PC-9 (cell line): ENCODE measurements at regions not wholly inside any gene's neighbourhood (a gene's known extent, or its start where the extent isn't known, plus 50 kb on each side); places are given as distances from the start of the nearest gene placed in this dataset.

ENCODE experiments used
- BruUV-seq: library from RNA; stranded (reverse); fragments of 400-500 nt; replicated peaks from 2 replicates; lab custom pipeline; 2021; lab: Mats Ljungman, UMichigan
- CTCF ChIA-PET: fragments of 300-600 bp; sonication (Branson Sonifier 250); formaldehyde crosslinking; loops from one replicate; lab custom pipeline; 2022; ENCODE audit warnings: antibody characterized with exemption; lab: Charles Lee
- POLR2A ChIA-PET: fragments of 300-600 bp; sonication (Branson Sonifier 250); formaldehyde crosslinking; loops from one replicate; lab custom pipeline; 2022; ENCODE audit warnings: antibody characterized with exemption; ENCODE audit not compliant: unreplicated experiment; lab: Charles Lee
- DNase-seq, 2 experiments: peaks; one replicate each; pipeline versions ENCODE4 v3.0.0 to v3.0.0-alpha.2; 2015 to 2022; ENCODE audit warnings: mixed read lengths in 1 of 2
- H2AFZ ChIP-seq: fragments of 200-600 bp; sonication (generic); 2 replicates; pipeline ENCODE4 v1.8.1; 2017; ENCODE audit warnings: antibody characterized with exemption
- H3F3A ChIP-seq: fragments of 200-600 bp; sonication (generic); 2 replicates; pipeline ENCODE4 v1.8.1; 2017; ENCODE audit warnings: antibody characterized with exemption, mild to moderate bottlenecking, low read depth; ENCODE audit not compliant: insufficient read depth
- H3K27ac ChIP-seq: fragments of 200-600 bp; sonication (generic); 2 replicates; pipeline ENCODE4 v1.6.1; 2016; ENCODE audit warnings: mixed run types
- H3K27me3 ChIP-seq: fragments of 200-600 bp; sonication (generic); 2 replicates; pipeline ENCODE4 v1.6.1; 2016; ENCODE audit warnings: low read depth, mixed run types; ENCODE audit not compliant: insufficient read depth
- H3K36me3 ChIP-seq: fragments of 200-600 bp; sonication (generic); 2 replicates; pipeline ENCODE4 v1.6.1; 2016; ENCODE audit warnings: low read depth, mixed run types
- H3K4me1 ChIP-seq: fragments of 200-600 bp; sonication (generic); replicated peaks from 2 replicates; pipeline ENCODE4 v1.6.1; 2016; ENCODE audit warnings: mixed run types; ENCODE audit not compliant: insufficient read depth
- H3K4me2 ChIP-seq: fragments of 200-600 bp; sonication (generic); 2 replicates; pipeline ENCODE4 v1.6.1; 2017; ENCODE audit warnings: mixed run types
- H3K4me3 ChIP-seq: fragments of 200-600 bp; sonication (generic); 2 replicates; pipeline ENCODE4 v1.6.1; 2016; ENCODE audit warnings: mixed run types
- H3K79me2 ChIP-seq: fragments of 200-600 bp; sonication (generic); 2 replicates; pipeline ENCODE4 v1.6.1; 2017; ENCODE audit warnings: low read depth, mixed run types
- H3K9me2 ChIP-seq: fragments of 200-600 bp; sonication (generic); 2 replicates; pipeline ENCODE4 v1.8.1; 2017; ENCODE audit warnings: mild to moderate bottlenecking; ENCODE audit not compliant: insufficient read depth
- H3K9me3 ChIP-seq: fragments of 200-600 bp; sonication (generic); 2 replicates; pipeline ENCODE4 v1.8.1; 2016; ENCODE audit warnings: low read depth; ENCODE audit not compliant: insufficient read depth
- H4K20me1 ChIP-seq: fragments of 200-600 bp; sonication (generic); 2 replicates; pipeline ENCODE4 v1.8.1; 2017; ENCODE audit not compliant: insufficient read depth
- CTCF ChIP-seq: fragments of 200-600 bp; sonication (generic); conservative IDR thresholded peaks from 2 replicates; pipeline ENCODE4 v1.6.1; 2017; ENCODE audit warnings: mixed run types, antibody characterized with exemption, mild to moderate bottlenecking, moderate library complexity
- EZH2 ChIP-seq: fragments of 200-600 bp; sonication (generic); IDR thresholded peaks from 2 replicates; pipeline ENCODE4 v1.8.0; 2017; ENCODE audit warnings: antibody characterized with exemption, low read depth
- intact Hi-C: fragments of 100-400 bp; cut with micrococcal nuclease; formaldehyde crosslinking; loops from one replicate; pipeline ENCODE4 v1.10.0; 2022; ENCODE audit not compliant: unreplicated experiment

GRCh38 chr5:152907488-152908245 lies 502.6 kb upstream of the NMUR2 start:
- ChIA-PET CTCF (no interaction called here), POLR2A (no interaction called here)
- no peaks in the 10 kb centered on the region for H4K20me1 ChIP-seq
- H3K27ac ChIP-seq: no peak overlapping the region
- no peaks in the 10 kb centered on the region for H3K4me1 ChIP-seq
- H3K27me3 ChIP-seq: no peaks in the 10 kb centered on the region
- H3K79me2 ChIP-seq: no peaks in the 10 kb centered on the region
- no peaks in the 10 kb centered on the region for H3F3A ChIP-seq
- H3K9me2 ChIP-seq: no peaks in the 10 kb centered on the region
- H3K4me3 ChIP-seq: no peak overlapping the region
- DNase-seq: no peak
- intact Hi-C loops: no loop called here
- 0 out of 2 replicates have a peak overlapping the region, but pooled peaks have one; percentile 36 for H3K4me2 ChIP-seq
- no TSS peak for BruUV-seq
- no peaks in the 10 kb centered on the region for H3K9me3 ChIP-seq
- no peak overlapping the region for H2AFZ ChIP-seq
- TF ChIP-seq CTCF: no peak
- no peak for TF ChIP-seq EZH2
- H3K36me3 ChIP-seq: no peaks in the 10 kb centered on the region

DNA sequence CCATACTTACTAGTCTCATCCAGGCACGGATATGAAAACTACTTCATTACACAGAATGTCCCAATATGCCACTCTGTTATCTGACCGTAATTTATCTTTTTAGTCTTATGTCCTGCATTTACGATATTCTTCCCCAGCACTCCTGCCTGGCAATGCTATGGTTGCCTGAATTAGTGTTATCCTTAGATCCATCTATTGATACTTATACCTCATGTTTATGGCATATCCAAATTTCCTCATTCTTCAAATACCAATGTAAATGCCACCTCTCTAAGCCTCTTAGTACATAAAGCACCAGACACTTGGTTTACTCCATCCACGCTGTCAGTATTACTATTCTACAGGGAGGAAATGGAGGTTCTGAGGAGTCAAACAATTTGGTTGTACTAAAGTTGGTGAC lies 507.8 kb upstream of the NMUR2 start:
- H3K27ac ChIP-seq: no peak overlapping the region
- H2AFZ ChIP-seq: no peak overlapping the region
- no peak overlapping the region for H3K4me3 ChIP-seq
- BruUV-seq: no TSS peak
- intact Hi-C loops: no loop called here
- H3K79me2 ChIP-seq: no peaks in the 10 kb centered on the region
- H3K9me2 ChIP-seq: no peaks in the 10 kb centered on the region
- H3K4me1 ChIP-seq: no peaks in the 10 kb centered on the region
- no peak for TF ChIP-seq CTCF
- TF ChIP-seq EZH2: no peak
- DNase-seq: no peak
- no peaks in the 10 kb centered on the region for H3K36me3 ChIP-seq
- ChIA-PET CTCF (no interaction called here), POLR2A (no interaction called here)
- H3F3A ChIP-seq: no peaks in the 10 kb centered on the region
- no peaks in the 10 kb centered on the region for H4K20me1 ChIP-seq
- H3K4me2 ChIP-seq: no peak overlapping the region
- no peaks in the 10 kb centered on the region for H3K9me3 ChIP-seq
- H3K27me3 ChIP-seq: no peaks in the 10 kb centered on the region

DNA sequence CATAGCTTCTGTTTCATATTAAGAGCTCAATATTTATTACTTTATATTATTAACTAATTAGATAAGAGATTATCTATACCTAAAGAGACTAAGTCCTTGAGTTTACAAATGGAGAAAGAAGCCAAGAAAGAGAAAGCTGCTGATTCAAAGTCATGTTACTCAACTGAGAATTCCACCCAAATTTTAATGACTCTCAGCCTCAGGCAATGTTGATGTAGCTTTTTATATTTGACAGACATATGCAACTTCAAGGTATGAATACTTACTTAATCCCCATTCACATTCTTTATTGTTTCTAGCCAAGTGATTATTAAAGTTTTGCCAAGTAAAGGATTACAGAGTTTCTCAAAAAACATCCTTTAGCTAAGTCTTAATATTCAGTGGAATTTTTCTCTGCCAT lies 527.5 kb upstream of the NMUR2 start:
- CTCF ChIA-PET: no interaction called here

More for the DNA sequence above, 527.5 kb upstream of the NMUR2 start:
- Histone ChIP-seq H3K9me3 (no peaks in the 10 kb centered on the region), H3K27ac (no peak overlapping the region), H3K9me2 (no peaks in the 10 kb centered on the region), H4K20me1 (no peaks in the 10 kb centered on the region), H3K27me3 (no peaks in the 10 kb centered on the region), H3F3A (no peaks in the 10 kb centered on the region), H3K36me3 (no peaks in the 10 kb centered on the region), H3K4me1 (no peaks in the 10 kb centered on the region), H2AFZ (no peak overlapping the region), H3K4me2 (no peak overlapping the region), H3K79me2 (no peaks in the 10 kb centered on the region), H3K4me3 (no peak overlapping the region)
- TF ChIP-seq CTCF: no peak
- no peak for TF ChIP-seq EZH2
- intact Hi-C loops: no loop called here
- no TSS peak for BruUV-seq
- DNase-seq: no peak
- POLR2A ChIA-PET: no interaction called here
